Breast epithelium (tissue), 4 donors: ENCODE measurements at regions not wholly inside any gene's neighbourhood (a gene's known extent, or its start where the extent isn't known, plus 50 kb on each side); places are given as distances from the start of the nearest gene placed in this dataset.
A peak's percentile ranks its signal among the peaks of the same experiment; 100 is the strongest.

Experiments
- DNase-seq, 2 donors: peaks; one replicate each; pipeline ENCODE4 v3.0.0-alpha.2; 2019; ENCODE audit warnings: low spot score in 2 of 2
- H3K27ac ChIP-seq, 2 donors: fragments of 200-600 bp; sonication (generic) in 1 of 2; one replicate each; pipeline ENCODE4 v1.5.1; 2016 to 2019; ENCODE audit warnings: mild to moderate bottlenecking in 1 of 2
- H3K27me3 ChIP-seq, 2 donors: fragments of 200-600 bp; sonication (generic) in 1 of 2; one replicate each; pipeline versions ENCODE4 v1.5.1 to v1.6.0; 2017 to 2019; ENCODE audit warnings: control low read depth in 1 of 2, mild to moderate bottlenecking in 1 of 2
- H3K36me3 ChIP-seq: fragments of 200-600 bp; one replicate; pipeline ENCODE4 v1.5.1; 2019
- H3K4me1 ChIP-seq, 2 donors: fragments of 200-600 bp; sonication (generic); one replicate each; pipeline ENCODE4 v1.5.1; 2016 to 2019; ENCODE audit warnings: control low read depth in 1 of 2
- H3K4me3 ChIP-seq, 3 donors: fragments of 200-600 bp; sonication (generic); 1 replicate in 2 of 3; 2 replicates in 1 of 3; pipeline ENCODE4 v1.5.1; 2016 to 2019; ENCODE audit warnings: mild to moderate bottlenecking in 3 of 3, moderate library complexity in 2 of 3
- H3K9me3 ChIP-seq, 2 donors: fragments of 200-600 bp; sonication (generic) in 1 of 2; one replicate each; pipeline ENCODE4 v1.5.1; 2016 to 2019; ENCODE audit warnings: control low read depth in 1 of 2
- POLR2A ChIP-seq: fragments of 450-650 bp; IDR thresholded peaks from one replicate; pipeline ENCODE4 v1.6.1; 2016; ENCODE audit warnings: antibody characterized with exemption, mild to moderate bottlenecking, moderate library complexity
- POLR2AphosphoS5 ChIP-seq, 3 donors: sonication (generic); formaldehyde crosslinking; IDR thresholded peaks; one replicate each; pipeline ENCODE4 v1.6.1; 2017; ENCODE audit warnings: antibody characterized with exemption in 3 of 3
- intact Hi-C: fragments of 100-400 bp; cut with DNase I; formaldehyde crosslinking; loops from one replicate; pipeline ENCODE4 v1.15.1; 2023; ENCODE audit warnings: low total_unique reads
- TF ChIP-seq, protein P1 (sequence below), 3 donors: fragments of 450-650 bp; IDR thresholded peaks; one replicate each; pipeline ENCODE4 v1.5.1; 2016 to 2017; ENCODE audit warnings: antibody characterized with exemption in 3 of 3, mild to moderate bottlenecking in 3 of 3, moderate library complexity in 3 of 3

DNA sequence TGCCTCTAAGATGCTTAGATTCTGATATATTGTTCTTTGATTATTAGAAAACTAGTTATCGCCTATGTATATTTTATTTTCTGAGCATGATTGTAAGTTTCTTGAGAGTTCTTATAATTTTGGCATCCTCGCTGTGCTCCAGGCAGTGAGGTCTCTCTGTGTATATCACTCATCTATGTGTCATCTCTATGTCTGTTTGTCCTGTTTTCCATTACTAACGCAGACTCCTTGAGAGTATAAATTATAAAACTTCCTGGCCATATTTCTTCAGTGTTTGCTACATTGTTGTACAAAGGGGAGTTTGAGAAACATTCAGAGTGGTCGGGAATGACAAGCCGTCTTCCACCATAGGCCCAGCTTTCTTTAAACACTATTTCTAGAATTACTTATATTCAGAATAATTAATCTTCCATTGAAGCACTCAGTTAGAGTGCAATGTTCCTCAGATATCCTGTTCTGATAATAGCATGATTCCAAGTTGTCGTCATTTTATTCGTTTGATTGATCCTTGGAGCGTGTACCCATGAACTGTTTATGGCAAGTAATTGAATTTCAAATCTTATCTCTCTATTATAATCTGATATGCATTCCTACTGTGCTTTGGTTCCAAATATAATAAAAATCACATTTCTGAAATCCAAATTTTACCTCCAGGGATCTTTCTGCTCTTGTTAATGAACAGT is 206.6 kb downstream of the BAMBI start:
- intact Hi-C loops = no loop called here
- Histone ChIP-seq H3K36me3 (no peaks in the 10 kb centered on the region), H3K4me1 (no peaks in the 10 kb centered on the region), H3K9me3 (no peaks in the 10 kb centered on the region), H3K27ac (peak overlapping the region in 1 of 2 donors; percentile 40), H3K27me3 (no peaks in the 10 kb centered on the region), H3K4me3 (no peak overlapping the region)
- TF ChIP-seq POLR2AphosphoS5 (IDR thresholded peaks at IDR 0.05) (no peak), POLR2A (no peak)
- TF ChIP-seq, protein P1, sequence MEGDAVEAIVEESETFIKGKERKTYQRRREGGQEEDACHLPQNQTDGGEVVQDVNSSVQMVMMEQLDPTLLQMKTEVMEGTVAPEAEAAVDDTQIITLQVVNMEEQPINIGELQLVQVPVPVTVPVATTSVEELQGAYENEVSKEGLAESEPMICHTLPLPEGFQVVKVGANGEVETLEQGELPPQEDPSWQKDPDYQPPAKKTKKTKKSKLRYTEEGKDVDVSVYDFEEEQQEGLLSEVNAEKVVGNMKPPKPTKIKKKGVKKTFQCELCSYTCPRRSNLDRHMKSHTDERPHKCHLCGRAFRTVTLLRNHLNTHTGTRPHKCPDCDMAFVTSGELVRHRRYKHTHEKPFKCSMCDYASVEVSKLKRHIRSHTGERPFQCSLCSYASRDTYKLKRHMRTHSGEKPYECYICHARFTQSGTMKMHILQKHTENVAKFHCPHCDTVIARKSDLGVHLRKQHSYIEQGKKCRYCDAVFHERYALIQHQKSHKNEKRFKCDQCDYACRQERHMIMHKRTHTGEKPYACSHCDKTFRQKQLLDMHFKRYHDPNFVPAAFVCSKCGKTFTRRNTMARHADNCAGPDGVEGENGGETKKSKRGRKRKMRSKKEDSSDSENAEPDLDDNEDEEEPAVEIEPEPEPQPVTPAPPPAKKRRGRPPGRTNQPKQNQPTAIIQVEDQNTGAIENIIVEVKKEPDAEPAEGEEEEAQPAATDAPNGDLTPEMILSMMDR (IDR thresholded peaks at IDR 0.05) = no peak
- no peak for DNase-seq

DNA sequence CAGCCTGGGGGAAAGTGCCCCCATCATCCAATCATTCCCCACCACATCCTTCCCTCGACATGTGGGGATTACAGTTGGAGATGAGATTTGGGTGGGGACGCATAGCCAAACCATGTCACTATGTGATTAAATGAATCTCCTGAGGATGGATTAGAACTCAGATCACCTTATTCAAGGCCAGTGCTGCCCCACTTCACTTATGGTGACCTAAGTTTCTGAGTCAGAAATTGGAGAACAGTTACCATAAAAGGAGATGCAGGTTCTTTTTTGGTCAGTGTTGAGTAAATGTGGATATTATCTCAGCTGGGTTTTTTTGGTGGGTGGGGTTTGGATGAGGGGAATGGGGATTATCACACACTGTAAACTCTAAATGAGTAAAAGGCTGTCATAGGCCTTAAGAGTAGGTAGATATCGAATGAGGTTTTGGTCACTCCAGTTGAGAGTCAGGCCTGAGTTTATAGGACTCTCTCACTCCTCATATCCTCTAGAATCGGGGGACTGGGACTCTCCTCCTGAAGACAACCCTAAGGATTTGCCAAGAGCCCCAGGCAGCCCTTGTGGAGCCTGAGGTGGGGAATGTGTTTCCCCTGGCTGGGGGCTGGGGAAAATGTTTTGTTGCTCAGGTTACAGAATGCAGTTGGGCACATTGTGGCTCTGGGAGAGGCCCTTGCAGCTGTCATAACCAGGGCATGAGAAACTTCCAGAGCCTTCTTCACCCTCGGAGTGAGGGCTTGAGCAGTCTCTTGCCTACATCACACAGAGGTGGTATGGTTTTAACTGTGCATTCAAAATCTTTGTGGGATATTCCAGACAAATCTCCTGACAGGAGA is 213.0 kb downstream of the BAMBI start:
- TF ChIP-seq, protein P1 (IDR thresholded peaks at IDR 0.05) = no peak
- no peak for TF ChIP-seq POLR2AphosphoS5 (IDR thresholded peaks at IDR 0.05)
- H3K36me3 ChIP-seq = no peaks in the 10 kb centered on the region
- no peaks in the 10 kb centered on the region for H3K9me3 ChIP-seq
- H3K4me3 ChIP-seq = no peak overlapping the region
- no peaks in the 10 kb centered on the region for H3K27me3 ChIP-seq
- intact Hi-C loops = no loop called here
- no peak overlapping the region for H3K27ac ChIP-seq
- DNase-seq = no peak
- H3K4me1 ChIP-seq = no peaks in the 10 kb centered on the region

DNA sequence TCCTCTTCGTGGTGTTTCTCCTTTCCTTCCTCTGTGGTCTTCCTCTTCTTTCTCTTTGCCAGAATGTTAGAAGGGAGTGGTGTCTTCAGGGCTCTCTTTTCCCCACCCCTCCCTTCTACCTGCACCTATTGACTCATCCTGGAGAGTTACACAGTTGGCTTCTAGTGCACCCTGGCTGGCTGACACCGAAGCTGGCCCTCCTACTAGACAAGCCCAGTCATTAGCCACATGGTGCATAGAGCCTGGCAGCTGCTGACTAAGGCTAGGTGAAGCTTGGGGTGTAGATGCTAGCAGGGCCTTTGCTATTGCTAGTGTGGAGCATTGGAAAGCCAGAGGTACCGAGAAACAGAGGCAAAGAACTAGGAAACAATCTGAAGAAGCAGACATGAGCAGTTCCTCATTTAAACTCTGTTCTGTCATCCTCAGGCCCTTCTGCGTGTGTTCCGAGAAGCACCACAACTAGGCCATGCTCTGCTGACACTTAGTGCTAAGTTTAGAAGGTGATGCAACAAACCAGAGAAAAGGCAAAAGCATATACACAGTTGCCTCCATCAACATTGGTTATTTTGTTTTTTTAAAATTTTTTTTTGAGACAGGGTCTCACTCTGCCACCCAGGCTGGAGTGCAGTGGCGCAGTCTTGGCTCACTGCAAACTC is 213.9 kb downstream of the BAMBI start:
- Histone ChIP-seq H3K27ac (no peak overlapping the region), H3K4me3 (no peak overlapping the region), H3K9me3 (no peaks in the 10 kb centered on the region), H3K27me3 (no peaks in the 10 kb centered on the region), H3K4me1 (no peaks in the 10 kb centered on the region), H3K36me3 (no peaks in the 10 kb centered on the region)
- DNase-seq = no peak
- intact Hi-C loops = no loop called here
- no peak for TF ChIP-seq POLR2A
- TF ChIP-seq, protein P1 (IDR thresholded peaks at IDR 0.05) = no peak
- no peak for TF ChIP-seq POLR2AphosphoS5 (IDR thresholded peaks at IDR 0.05)

DNA sequence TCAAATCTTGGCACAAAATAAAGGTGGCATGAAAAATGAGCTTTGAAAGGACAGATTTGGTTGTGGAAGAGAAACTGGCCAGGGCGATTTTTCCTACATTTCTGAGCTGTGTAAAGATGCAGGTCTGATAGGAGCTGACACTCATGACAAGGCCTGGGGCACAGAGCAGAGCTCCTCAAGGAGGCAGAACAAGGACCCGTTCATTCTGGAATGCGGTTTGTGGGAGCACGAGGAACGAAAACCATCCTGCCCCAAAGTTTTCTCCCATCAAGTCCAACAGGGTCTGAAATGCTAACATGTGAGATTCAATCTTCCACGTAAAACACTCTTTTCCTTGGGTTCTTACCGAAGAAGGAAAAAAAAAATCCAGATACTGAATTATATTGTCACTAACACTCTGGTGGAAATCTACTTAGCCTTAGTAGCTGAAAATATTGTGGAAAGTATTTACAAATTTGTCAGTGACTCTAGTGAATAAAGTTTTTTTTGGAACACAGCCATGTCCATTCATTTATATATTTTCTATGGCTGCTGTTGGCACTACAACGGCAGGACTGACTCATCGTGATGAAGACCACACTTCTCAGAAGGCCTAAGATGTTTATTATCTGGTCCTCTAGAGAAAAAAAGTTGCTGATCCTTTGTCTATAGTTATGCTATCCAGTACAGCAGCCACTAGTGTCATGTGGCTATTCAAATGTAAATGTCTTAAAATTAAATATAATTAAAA is 215.7 kb downstream of the BAMBI start:
- TF ChIP-seq POLR2AphosphoS5 (IDR thresholded peaks at IDR 0.05) (no peak), POLR2A (no peak)
- TF ChIP-seq, protein P1 (IDR thresholded peaks at IDR 0.05) = no peak
- Histone ChIP-seq H3K27ac (peak overlapping the region in 1 of 2 donors; percentile 48), H3K27me3 (no peaks in the 10 kb centered on the region), H3K36me3 (no peaks in the 10 kb centered on the region), H3K9me3 (no peaks in the 10 kb centered on the region), H3K4me3 (no peak overlapping the region), H3K4me1 (no peaks in the 10 kb centered on the region)
- peak in 1 of 2 donors; percentile 48 for DNase-seq
- intact Hi-C loops = no loop called here
